Left lung (tissue), 4 donors: ENCODE measurements at regions not wholly inside any gene's neighbourhood (a gene's known extent, or its start where the extent isn't known, plus 50 kb on each side); places are given as distances from the start of the nearest gene placed in this dataset.
"Not testable (repeated sequence)": the region's sequence is repeated elsewhere in the genome, so short reads cannot be mapped to it uniquely, and the experiment has no call there.

Experiments
- ATAC-seq: fragments of 200-7000 bp; cut with Tn5 transposase; one replicate; pipeline ENCODE4 v1.9.1; 2020; ENCODE audit warnings: moderate library complexity
- DNase-seq, 4 donors: peaks; one replicate each; pipeline ENCODE4 v3.0.0-alpha.2; 2013 to 2020
- H3K27ac ChIP-seq, 2 donors: fragments of 200-600 bp; sonication (generic) in 1 of 2; one replicate each; pipeline versions ENCODE4 v1.5.0 to v1.8.0; 2020 to 2021
- H3K27me3 ChIP-seq, 2 donors: fragments of 200-600 bp; sonication (generic) in 1 of 2; one replicate each; pipeline versions ENCODE4 v1.5.0 to v1.8.0; 2020 to 2021
- H3K36me3 ChIP-seq, 2 donors: fragments of 200-600 bp; sonication (generic) in 1 of 2; one replicate each; pipeline versions ENCODE4 v1.5.0 to v1.8.0; 2020 to 2021
- H3K4me1 ChIP-seq, 2 donors: fragments of 200-600 bp; one replicate each; pipeline ENCODE4 v1.8.0; 2021
- H3K4me3 ChIP-seq, 2 donors: fragments of 200-600 bp; sonication (generic) in 1 of 2; one replicate each; pipeline versions ENCODE4 v1.5.0 to v1.8.0; 2020 to 2021; ENCODE audit warnings: mild to moderate bottlenecking in 1 of 2
- H3K9me3 ChIP-seq, 2 donors: fragments of 200-600 bp; sonication (generic) in 1 of 2; one replicate each; pipeline versions ENCODE4 v1.5.0 to v1.8.0; 2020 to 2021
- intact Hi-C, 2 donors: fragments of 100-400 bp; cut with DNase I; formaldehyde crosslinking; loops; one replicate each; pipeline versions ENCODE4 v1.11.2 to v1.14.2; 2022
- TF ChIP-seq, protein P1 (sequence below), 2 donors: fragments of 200-600 bp; sonication (generic) in 1 of 2; IDR thresholded peaks; one replicate each; pipeline versions ENCODE4 v1.5.0 to v1.8.0; 2021; ENCODE audit warnings: antibody characterized with exemption in 2 of 2
- donor health status: DM: no; HTN: yes; CAD: no.
- donor health status: DM: no; HTN: no; CAD: no.

DNA sequence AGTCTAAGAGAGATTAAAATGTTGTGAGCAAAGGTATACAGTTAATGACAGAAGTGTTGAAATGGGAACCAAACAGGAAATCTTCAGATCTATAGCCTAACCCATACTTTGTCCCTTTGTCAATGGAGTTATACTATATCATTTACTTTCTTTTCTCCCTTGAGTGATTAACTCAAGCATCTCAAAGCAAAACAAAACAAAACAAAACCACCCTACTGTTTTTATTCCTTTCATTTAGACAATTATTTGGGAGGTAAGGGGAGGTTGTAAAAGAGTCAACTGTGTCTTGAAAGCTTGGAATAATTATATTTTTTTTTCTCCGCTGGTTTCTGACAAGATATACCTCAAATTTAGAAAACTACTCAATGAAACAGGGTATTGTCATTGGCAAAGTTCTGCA is 139.8 kb upstream of the HMGN3 start:
- no peak for DNase-seq
- Histone ChIP-seq H3K9me3 (peaks cover 0 to 12% of the 10 kb centered on the region in 2 donors), H3K27ac (peak overlapping the region in 1 of 2 donors; percentile 57), H3K36me3 (no peaks in the 10 kb centered on the region), H3K27me3 (no peaks in the 10 kb centered on the region), H3K4me3 (no peak overlapping the region), H3K4me1 (no peaks in the 10 kb centered on the region)
- intact Hi-C loops = no loop called here
- no peak for ATAC-seq
- TF ChIP-seq, protein P1, sequence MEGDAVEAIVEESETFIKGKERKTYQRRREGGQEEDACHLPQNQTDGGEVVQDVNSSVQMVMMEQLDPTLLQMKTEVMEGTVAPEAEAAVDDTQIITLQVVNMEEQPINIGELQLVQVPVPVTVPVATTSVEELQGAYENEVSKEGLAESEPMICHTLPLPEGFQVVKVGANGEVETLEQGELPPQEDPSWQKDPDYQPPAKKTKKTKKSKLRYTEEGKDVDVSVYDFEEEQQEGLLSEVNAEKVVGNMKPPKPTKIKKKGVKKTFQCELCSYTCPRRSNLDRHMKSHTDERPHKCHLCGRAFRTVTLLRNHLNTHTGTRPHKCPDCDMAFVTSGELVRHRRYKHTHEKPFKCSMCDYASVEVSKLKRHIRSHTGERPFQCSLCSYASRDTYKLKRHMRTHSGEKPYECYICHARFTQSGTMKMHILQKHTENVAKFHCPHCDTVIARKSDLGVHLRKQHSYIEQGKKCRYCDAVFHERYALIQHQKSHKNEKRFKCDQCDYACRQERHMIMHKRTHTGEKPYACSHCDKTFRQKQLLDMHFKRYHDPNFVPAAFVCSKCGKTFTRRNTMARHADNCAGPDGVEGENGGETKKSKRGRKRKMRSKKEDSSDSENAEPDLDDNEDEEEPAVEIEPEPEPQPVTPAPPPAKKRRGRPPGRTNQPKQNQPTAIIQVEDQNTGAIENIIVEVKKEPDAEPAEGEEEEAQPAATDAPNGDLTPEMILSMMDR (IDR thresholded peaks at IDR 0.05) = no peak

DNA sequence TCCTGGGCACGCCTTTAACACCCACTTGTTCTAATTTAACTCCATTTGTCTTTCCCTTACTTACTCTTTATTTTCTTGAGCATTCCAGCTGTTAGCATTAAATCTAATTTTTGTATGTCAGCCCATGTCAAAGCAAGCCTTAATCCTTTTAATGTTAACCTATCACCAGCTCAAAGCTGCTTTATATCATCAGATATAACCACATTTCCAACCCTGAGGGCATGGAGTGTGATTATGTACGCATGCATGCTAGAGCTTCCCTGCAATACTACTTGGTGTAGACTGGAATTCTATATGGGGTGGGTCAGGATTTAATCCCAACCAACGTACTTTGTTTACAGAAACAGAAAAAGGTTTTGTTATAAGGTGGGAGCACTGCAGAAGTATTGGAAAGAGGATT is 139.4 kb upstream of the HMGN3 start:
- ATAC-seq (no peak), DNase-seq (no peak)
- intact Hi-C loops = no loop called here
- H3K27me3 ChIP-seq = no peaks in the 10 kb centered on the region
- H3K4me3 ChIP-seq = no peak overlapping the region
- TF ChIP-seq, protein P1 (IDR thresholded peaks at IDR 0.05) = no peak
- no peaks in the 10 kb centered on the region for H3K36me3 ChIP-seq
- H3K9me3 ChIP-seq = peaks cover 0 to 14% of the 10 kb centered on the region in 2 donors
- H3K27ac ChIP-seq = peak overlapping the region; percentile 22 to 57
- H3K4me1 ChIP-seq = no peaks in the 10 kb centered on the region

DNA sequence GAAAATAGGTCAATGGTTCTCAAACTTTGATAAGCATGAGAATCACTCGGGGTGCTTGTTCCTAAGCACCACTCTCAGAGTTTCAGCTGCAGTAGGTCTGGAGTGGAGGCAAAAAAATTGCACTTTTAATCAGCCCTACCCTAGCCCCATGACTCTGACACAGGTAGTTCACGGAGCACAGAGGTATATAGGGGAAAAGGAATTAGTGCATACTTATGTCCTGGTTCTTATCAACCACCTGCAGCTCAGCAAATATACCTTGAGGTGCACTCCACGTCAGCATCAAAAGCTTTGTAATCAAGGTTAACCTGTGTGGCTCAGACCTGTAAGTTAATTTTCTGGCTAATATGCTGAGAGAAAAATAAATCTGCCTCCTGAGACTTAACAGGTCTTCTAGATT is 138.8 kb upstream of the HMGN3 start:
- H3K4me1 ChIP-seq = no peaks in the 10 kb centered on the region
- TF ChIP-seq, protein P1 (IDR thresholded peaks at IDR 0.05) = no peak
- ATAC-seq (peak; percentile 92), DNase-seq (peak in 3 of 4 donors; percentile 10 to 61 (median 41))
- intact Hi-C loops = no loop called here
- H3K9me3 ChIP-seq = peaks cover 0 to 19% of the 10 kb centered on the region in 2 donors
- no peak overlapping the region for H3K4me3 ChIP-seq
- H3K36me3 ChIP-seq = no peaks in the 10 kb centered on the region
- H3K27ac ChIP-seq = peak overlapping the region; percentile 22 to 57
- H3K27me3 ChIP-seq = no peaks in the 10 kb centered on the region

- Histone ChIP-seq H3K9me3 (peaks cover 0 to 24% of the 10 kb centered on the region in 2 donors), H3K27me3 (no peaks in the 10 kb centered on the region), H3K4me1 (no peaks in the 10 kb centered on the region), H3K36me3 (no peaks in the 10 kb centered on the region), H3K4me3 (no peak overlapping the region), H3K27ac (peak overlapping the region; percentile 0 to 20)
- peak; percentile 71 for ATAC-seq
- TF ChIP-seq, protein P1 (IDR thresholded peaks at IDR 0.05) = no peak
- DNase-seq = no peak
- intact Hi-C loops = no loop called here
Observed at GRCh38 chr6:79372757-79373156, 138.3 kb upstream of the HMGN3 start.

DNA sequence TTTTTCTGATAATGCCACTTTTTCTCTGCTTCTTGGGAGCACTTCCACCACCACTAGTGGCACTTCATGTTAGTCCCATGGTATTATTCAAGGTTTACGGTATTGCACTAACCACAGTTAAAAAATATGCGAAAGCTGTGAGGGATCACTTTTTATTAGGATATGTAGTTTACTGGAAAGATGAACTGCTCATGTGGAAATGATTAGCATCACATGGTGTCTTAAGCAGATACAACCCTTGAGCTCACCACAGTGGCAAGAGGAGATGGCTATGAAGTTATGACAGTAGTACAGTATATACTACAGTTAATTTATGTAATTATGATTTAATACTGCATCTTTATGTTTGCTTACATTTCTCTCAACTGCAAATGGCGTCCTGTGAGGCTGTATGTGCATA is 134.5 kb upstream of the HMGN3 start:
- ATAC-seq = no peak
- no peak for DNase-seq
- Histone ChIP-seq H3K4me3 (no peak overlapping the region), H3K4me1 (no peaks in the 10 kb centered on the region), H3K27ac (no peak overlapping the region), H3K27me3 (no peaks in the 10 kb centered on the region), H3K9me3 (peaks cover 0 to 35% of the 10 kb centered on the region in 2 donors), H3K36me3 (no peaks in the 10 kb centered on the region)
- TF ChIP-seq, protein P1 (IDR thresholded peaks at IDR 0.05) = no peak
- intact Hi-C loops = no loop called here

GRCh38 chr6:79363441-79363840 is 129.0 kb upstream of the HMGN3 start:
- H3K4me3 ChIP-seq, H3K27ac ChIP-seq, H3K27me3 ChIP-seq, ATAC-seq, intact Hi-C loops, H3K36me3 ChIP-seq, DNase-seq, H3K4me1 ChIP-seq: not testable (repeated sequence)
- H3K9me3 ChIP-seq = peaks cover 0 to 45% of the 10 kb centered on the region in 2 donors

- ATAC-seq, H3K27me3 ChIP-seq, H3K4me1 ChIP-seq, DNase-seq, intact Hi-C loops, H3K27ac ChIP-seq, H3K36me3 ChIP-seq, H3K4me3 ChIP-seq: not testable (repeated sequence)
- peaks cover 0 to 34% of the 10 kb centered on the region in 2 donors for H3K9me3 ChIP-seq
Observed at GRCh38 chr6:79361074-79361473, 126.6 kb upstream of the HMGN3 start.
